Neural cell (in vitro differentiated cells): ENCODE measurements at regions not wholly inside any gene's neighbourhood (a gene's known extent, or its start where the extent isn't known, plus 50 kb on each side); places are given as distances from the start of the nearest gene placed in this dataset.

Source experiments
- H2AFZ ChIP-seq: fragments of 200-600, 300-800 bp; sonication (generic), shearing (Covaris generic); 2 replicates; pipeline ENCODE4 v1.6.0; 2014; ENCODE audit warnings: low read depth, mild to moderate bottlenecking, antibody characterized with exemption, low read length, moderate library complexity
- H3F3A ChIP-seq: fragments of 200-600 bp; shearing (Covaris generic); 2 replicates; pipeline ENCODE4 v1.6.1; 2016; ENCODE audit warnings: mild to moderate bottlenecking, moderate library complexity, mixed read lengths, antibody characterized with exemption, low read length; ENCODE audit not compliant: insufficient read depth, poor library complexity, severe bottlenecking
- H3K27ac ChIP-seq: fragments of 200-600, 300-800 bp; sonication (generic), shearing (Covaris generic); 2 replicates; pipeline ENCODE4 v1.5.1; 2014; ENCODE audit warnings: mild to moderate bottlenecking, low read length, moderate library complexity
- H3K27me3 ChIP-seq: fragments of 300-800, 200-600 bp; sonication (generic), shearing (Covaris generic); 2 replicates; pipeline ENCODE4 v1.6.0; 2014; ENCODE audit warnings: mild to moderate bottlenecking, low read depth, low read length, moderate library complexity; ENCODE audit not compliant: insufficient read depth
- H3K36me3 ChIP-seq: fragments of 300-800, 200-600 bp; sonication (generic), shearing (Covaris generic); 2 replicates; pipeline ENCODE4 v1.5.1; 2014; ENCODE audit warnings: mild to moderate bottlenecking, antibody characterized with exemption, low read length, moderate library complexity; ENCODE audit not compliant: insufficient read depth
- H3K4me2 ChIP-seq: fragments of 300-800, 200-600 bp; sonication (generic), shearing (Covaris generic); 2 replicates; pipeline ENCODE4 v1.6.0; 2014; ENCODE audit warnings: mild to moderate bottlenecking, low read length
- H3K4me3 ChIP-seq: fragments of 300-800, 200-600 bp; sonication (generic), shearing (Covaris generic); 2 replicates; pipeline ENCODE4 v1.5.1; 2014; ENCODE audit warnings: mild to moderate bottlenecking, low read length, moderate library complexity
- H3K79me2 ChIP-seq: fragments of 200-600 bp; shearing (Covaris generic); replicated peaks from 2 replicates; pipeline ENCODE4 v1.6.0; 2014; ENCODE audit warnings: mild to moderate bottlenecking, low read length, moderate library complexity; ENCODE audit not compliant: insufficient read depth
- H3K9ac ChIP-seq: fragments of 300-800, 200-600 bp; sonication (generic), shearing (Covaris generic); 2 replicates; pipeline ENCODE4 v1.6.1; 2016; ENCODE audit warnings: mild to moderate bottlenecking, low read length, mixed read lengths
- H3K9me2 ChIP-seq: fragments of 200-600 bp; shearing (Covaris generic); 2 replicates; pipeline ENCODE4 v1.6.1; 2016; ENCODE audit warnings: mild to moderate bottlenecking, low read length, mixed read lengths; ENCODE audit not compliant: insufficient read depth
- H3K9me3 ChIP-seq: fragments of 200-600, 300-800 bp; sonication (generic), shearing (Covaris generic); 2 replicates; pipeline ENCODE4 v1.6.1; 2016; ENCODE audit warnings: mild to moderate bottlenecking, mixed run types, low read length, moderate library complexity, mixed read lengths
- H4K20me1 ChIP-seq: fragments of 200-600 bp; shearing (Covaris generic); 2 replicates; pipeline ENCODE4 v1.6.1; 2016; ENCODE audit warnings: mild to moderate bottlenecking, mixed run types; ENCODE audit not compliant: insufficient read depth
- CTCF ChIP-seq: fragments of 450-650 bp; IDR thresholded peaks from 2 replicates; pipeline ENCODE4 v1.5.1; 2014; ENCODE audit warnings: antibody characterized with exemption, mild to moderate bottlenecking, moderate library complexity; ENCODE audit not compliant: poor library complexity, severe bottlenecking
- EP300 ChIP-seq: fragments of 450-650 bp; conservative IDR thresholded peaks from 2 replicates; pipeline ENCODE4 v1.6.1; 2014; ENCODE audit warnings: antibody characterized with exemption, mild to moderate bottlenecking, moderate library complexity; ENCODE audit not compliant: poor library complexity, severe bottlenecking
- EZH2 ChIP-seq: fragments of 200-600, 300-800 bp; shearing (Covaris generic), sonication (generic); IDR thresholded peaks from 2 replicates; pipeline ENCODE4 v1.6.1; 2014; ENCODE audit warnings: antibody characterized with exemption, low read length, borderline replicate concordance, mild to moderate bottlenecking; ENCODE audit not compliant: insufficient read depth, poor library complexity, severe bottlenecking
- MXI1 ChIP-seq: fragments of 450-650 bp; conservative IDR thresholded peaks from 2 replicates; pipeline ENCODE4 v1.6.1; 2014; ENCODE audit warnings: antibody characterized with exemption, mild to moderate bottlenecking; ENCODE audit not compliant: poor library complexity, severe bottlenecking
- POLR2AphosphoS5 ChIP-seq: IDR thresholded peaks from 2 replicates; pipeline ENCODE4 v1.6.1; 2012
- RAD21 ChIP-seq: fragments of 450-650 bp; conservative IDR thresholded peaks from 2 replicates; pipeline ENCODE4 v1.6.1; 2014; ENCODE audit warnings: antibody characterized with exemption, mild to moderate bottlenecking, moderate library complexity
- REST ChIP-seq: IDR thresholded peaks from 2 replicates; pipeline ENCODE4 v1.6.1; 2012; ENCODE audit warnings: borderline replicate concordance
- SMC3 ChIP-seq: fragments of 450-650 bp; conservative IDR thresholded peaks from 2 replicates; pipeline ENCODE4 v1.6.1; 2014; ENCODE audit warnings: antibody characterized with exemption, mild to moderate bottlenecking, moderate library complexity; ENCODE audit not compliant: poor library complexity
- TAF1 ChIP-seq: IDR thresholded peaks from 2 replicates; pipeline ENCODE4 v1.6.1; 2012; ENCODE audit warnings: low read depth

- H3K9ac ChIP-seq = no peak overlapping the region
- TF ChIP-seq EZH2 = no peak
- TF ChIP-seq TAF1 = no peak
- no peak for TF ChIP-seq EP300
- no peak for TF ChIP-seq MXI1
- TF ChIP-seq POLR2AphosphoS5 = no peak
- no peak for TF ChIP-seq REST
- TF ChIP-seq SMC3 = no peak
- no peak for TF ChIP-seq CTCF
- TF ChIP-seq RAD21 = no peak
- no peaks in the 10 kb centered on the region for H3K36me3 ChIP-seq
These were observed 370.4 kb upstream of the FAT3 start for GRCh38 chr11:91854171-91854570.

GRCh38 chr11:91851908-91852307 lies 372.7 kb upstream of the FAT3 start:
- Histone ChIP-seq H3K27me3 (no peaks in the 10 kb centered on the region), H3K9me3 (no peaks in the 10 kb centered on the region), H4K20me1 (no peaks in the 10 kb centered on the region), H3K4me2 (no peak overlapping the region), H2AFZ (no peak overlapping the region), H3K4me3 (no peak overlapping the region), H3K79me2 (no peaks in the 10 kb centered on the region), H3K9me2 (no peaks in the 10 kb centered on the region), H3K27ac (no peak overlapping the region), H3K36me3 (no peaks in the 10 kb centered on the region), H3F3A (no peaks in the 10 kb centered on the region), H3K9ac (no peak overlapping the region)
- TF ChIP-seq POLR2AphosphoS5 = no peak
- no peak for TF ChIP-seq SMC3
- TF ChIP-seq EZH2 = no peak
- no peak for TF ChIP-seq TAF1
- no peak for TF ChIP-seq EP300
- no peak for TF ChIP-seq RAD21
- no peak for TF ChIP-seq MXI1

More at GRCh38 chr11:91854171-91854570, 370.4 kb upstream of the FAT3 start:
- no peaks in the 10 kb centered on the region for H3K9me3 ChIP-seq
- no peaks in the 10 kb centered on the region for H3K9me2 ChIP-seq
- H3K27ac ChIP-seq = no peak overlapping the region
- H4K20me1 ChIP-seq = no peaks in the 10 kb centered on the region
- H3K79me2 ChIP-seq = no peaks in the 10 kb centered on the region
- H3K4me3 ChIP-seq = no peak overlapping the region
- no peak overlapping the region for H2AFZ ChIP-seq
- H3K4me2 ChIP-seq = no peak overlapping the region
- H3K27me3 ChIP-seq = no peaks in the 10 kb centered on the region
- no peaks in the 10 kb centered on the region for H3F3A ChIP-seq
